NCI-H748 (cell line): ENCODE measurements at regions not wholly inside any gene's neighbourhood (a gene's known extent, or its start where the extent isn't known, plus 50 kb on each side); places are given as distances from the start of the nearest gene placed in this dataset.

Experiments used
- DNase-seq: peaks from one replicate; lab custom pipeline; 2025; ENCODE audit not compliant: unreplicated experiment; lab: John Stamatoyannopoulos, UW

- DNase-seq, result no peak
These were observed 498.0 kb upstream of the CFAP20DC start for GRCh38 chr3:59547874-59548273.

GRCh38 chr3:59546522-59546921, 496.7 kb upstream of the CFAP20DC start:
- no peak for DNase-seq

- peak; percentile 33 for DNase-seq
These were observed 495.5 kb upstream of the CFAP20DC start for GRCh38 chr3:59545374-59545773.

GRCh38 chr3:59542276-59542675, 492.5 kb upstream of the CFAP20DC start:
- DNase-seq, result no peak

GRCh38 chr3:59540696-59541095, 490.9 kb upstream of the CFAP20DC start:
- DNase-seq, result no peak

- peak; percentile 67 for DNase-seq
These were observed 490.4 kb upstream of the CFAP20DC start for GRCh38 chr3:59540241-59540640.

GRCh38 chr3:59538753-59539432, 489.1 kb upstream of the CFAP20DC start:
- DNase-seq, result peak; percentile 46

GRCh38 chr3:59535791-59536221, 486.0 kb upstream of the CFAP20DC start:
- DNase-seq, result no peak

GRCh38 chr3:59531994-59532393, 482.2 kb upstream of the CFAP20DC start:
- DNase-seq, result no peak

- no peak for DNase-seq
These were observed 481.4 kb upstream of the CFAP20DC start for GRCh38 chr3:59531066-59531745.

GRCh38 chr3:59528251-59528650, 478.4 kb upstream of the CFAP20DC start:
- DNase-seq, result no peak

GRCh38 chr3:59527493-59527892, 477.7 kb upstream of the CFAP20DC start:
- DNase-seq, result no peak

- no peak for DNase-seq
These were observed 477.2 kb upstream of the CFAP20DC start for GRCh38 chr3:59526999-59527398.

GRCh38 chr3:59522550-59522949, 472.7 kb upstream of the CFAP20DC start:
- DNase-seq, result no peak

- no peak for DNase-seq
These were observed 469.3 kb upstream of the CFAP20DC start for GRCh38 chr3:59519094-59519493.

GRCh38 chr3:59518283-59519055, 468.6 kb upstream of the CFAP20DC start:
- DNase-seq, result peak; percentile 14

GRCh38 chr3:59517388-59517787, 467.6 kb upstream of the CFAP20DC start:
- peak; percentile 59 for DNase-seq

- DNase-seq, result no peak
These were observed 466.1 kb upstream of the CFAP20DC start for GRCh38 chr3:59515966-59516365.

- no peak for DNase-seq
These were observed 465.1 kb upstream of the CFAP20DC start for GRCh38 chr3:59514865-59515482.

- DNase-seq, result no peak
These were observed 463.7 kb upstream of the CFAP20DC start for GRCh38 chr3:59513570-59513969.

GRCh38 chr3:59512066-59512465, 462.2 kb upstream of the CFAP20DC start:
- no peak for DNase-seq
